OCI-LY3 (cell line): ENCODE measurements at regions not wholly inside any gene's neighbourhood (a gene's known extent, or its start where the extent isn't known, plus 50 kb on each side); places are given as distances from the start of the nearest gene placed in this dataset.

Experiments used
- EZH2phosphoT487 ChIP-seq: fragments of 200-600 bp; shearing (Covaris generic); IDR thresholded peaks from 2 replicates; pipeline ENCODE4 v1.6.1; 2018; ENCODE audit warnings: antibody characterized with exemption, mixed run types, low read depth
- TF ChIP-seq, protein P1 (sequence below): fragments of 200-600, 300-600 bp; sonication (generic); IDR thresholded peaks from 2 replicates; pipeline ENCODE4 v1.5.1; 2014; ENCODE audit warnings: antibody characterized with exemption, low read length, low read depth

DNA sequence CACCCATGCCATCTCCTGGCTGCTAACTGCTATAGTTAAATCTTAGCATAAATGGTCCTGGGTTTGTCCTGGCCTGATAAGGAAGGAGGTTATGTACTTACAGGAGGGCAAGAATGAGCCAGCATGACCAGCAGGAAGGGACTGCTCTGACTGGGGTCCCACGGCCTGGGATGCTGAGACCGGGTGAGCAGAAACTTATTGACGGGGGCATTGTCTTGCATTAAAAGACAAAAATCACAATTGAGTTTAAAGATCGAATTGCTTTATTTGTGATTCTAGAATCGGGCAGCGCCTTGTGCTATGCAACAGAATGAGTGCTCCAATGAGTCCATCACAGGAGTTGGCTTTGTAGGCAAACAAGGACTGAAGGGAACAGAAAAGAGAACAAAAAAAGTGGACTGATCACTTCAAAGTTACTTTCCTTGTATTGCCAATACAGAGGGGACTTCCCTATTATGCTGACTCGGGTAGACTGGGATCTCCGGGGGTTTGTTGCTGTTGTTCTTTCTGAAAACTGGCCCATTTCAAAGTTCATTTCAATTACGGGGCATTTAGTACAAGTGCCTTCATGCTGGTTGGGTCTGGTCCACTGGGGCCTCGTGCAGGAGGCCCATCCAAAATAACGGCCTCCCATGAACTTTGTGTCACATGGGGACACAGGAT lies 87.1 kb upstream of the SLC66A3 start:
- TF ChIP-seq, protein P1, sequence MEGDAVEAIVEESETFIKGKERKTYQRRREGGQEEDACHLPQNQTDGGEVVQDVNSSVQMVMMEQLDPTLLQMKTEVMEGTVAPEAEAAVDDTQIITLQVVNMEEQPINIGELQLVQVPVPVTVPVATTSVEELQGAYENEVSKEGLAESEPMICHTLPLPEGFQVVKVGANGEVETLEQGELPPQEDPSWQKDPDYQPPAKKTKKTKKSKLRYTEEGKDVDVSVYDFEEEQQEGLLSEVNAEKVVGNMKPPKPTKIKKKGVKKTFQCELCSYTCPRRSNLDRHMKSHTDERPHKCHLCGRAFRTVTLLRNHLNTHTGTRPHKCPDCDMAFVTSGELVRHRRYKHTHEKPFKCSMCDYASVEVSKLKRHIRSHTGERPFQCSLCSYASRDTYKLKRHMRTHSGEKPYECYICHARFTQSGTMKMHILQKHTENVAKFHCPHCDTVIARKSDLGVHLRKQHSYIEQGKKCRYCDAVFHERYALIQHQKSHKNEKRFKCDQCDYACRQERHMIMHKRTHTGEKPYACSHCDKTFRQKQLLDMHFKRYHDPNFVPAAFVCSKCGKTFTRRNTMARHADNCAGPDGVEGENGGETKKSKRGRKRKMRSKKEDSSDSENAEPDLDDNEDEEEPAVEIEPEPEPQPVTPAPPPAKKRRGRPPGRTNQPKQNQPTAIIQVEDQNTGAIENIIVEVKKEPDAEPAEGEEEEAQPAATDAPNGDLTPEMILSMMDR: 0 out of 2 replicates have a peak, but pooled peaks have one; percentile 7
- no peak for TF ChIP-seq EZH2phosphoT487
